OCI-LY7 (cell line): ENCODE measurements at regions not wholly inside any gene's neighbourhood (a gene's known extent, or its start where the extent isn't known, plus 50 kb on each side); places are given as distances from the start of the nearest gene placed in this dataset.

Source experiments
- BruUV-seq: library from RNA; stranded (reverse); fragments of 400-500 nt; replicated peaks from 2 replicates; lab custom pipeline; 2021; lab: Mats Ljungman, UMichigan
- CTCF ChIA-PET: fragments of 300-600 bp; sonication (Branson Sonifier 250); formaldehyde crosslinking; loops from one replicate; lab custom pipeline; 2022; ENCODE audit warnings: antibody characterized with exemption; ENCODE audit not compliant: unreplicated experiment; lab: Charles Lee
- POLR2A ChIA-PET: fragments of 300-600 bp; sonication (Branson Sonifier 250); formaldehyde crosslinking; loops from one replicate; lab custom pipeline; 2022; ENCODE audit warnings: antibody characterized with exemption; lab: Charles Lee
- DNase-seq: peaks from one replicate; pipeline ENCODE4 v3.0.0-alpha.2; 2015; ENCODE audit warnings: low spot score
- H2AFZ ChIP-seq: fragments of 200-600 bp; sonication (generic), shearing (Covaris generic); 2 replicates; pipeline ENCODE4 v1.6.1; 2014; ENCODE audit warnings: mild to moderate bottlenecking, antibody characterized with exemption, low read length, moderate library complexity
- H3K27ac ChIP-seq: fragments of 200-600 bp; sonication (generic); 2 replicates; pipeline ENCODE4 v1.5.1; 2014; ENCODE audit warnings: mixed run types, low read depth, mild to moderate bottlenecking, moderate library complexity, low read length, inconsistent platforms; ENCODE audit not compliant: poor library complexity, severe bottlenecking
- H3K36me3 ChIP-seq: fragments of 200-600 bp; sonication (generic); 2 replicates; pipeline ENCODE4 v1.6.1; 2014; ENCODE audit warnings: mild to moderate bottlenecking, antibody characterized with exemption, low read length, moderate library complexity, mixed read lengths; ENCODE audit not compliant: insufficient read depth
- H3K4me1 ChIP-seq: fragments of 200-600 bp; sonication (generic); 2 replicates; pipeline ENCODE4 v1.5.1; 2014; ENCODE audit warnings: mild to moderate bottlenecking, low read length; ENCODE audit not compliant: insufficient read depth, poor library complexity, severe bottlenecking
- H3K4me2 ChIP-seq: fragments of 200-600 bp; sonication (generic); 2 replicates; pipeline ENCODE4 v1.6.1; 2014; ENCODE audit warnings: mild to moderate bottlenecking, low read length
- H3K4me3 ChIP-seq: fragments of 200-600 bp; sonication (generic); 2 replicates; pipeline ENCODE4 v1.5.1; 2014; ENCODE audit warnings: mild to moderate bottlenecking, low read depth, low read length; ENCODE audit not compliant: poor library complexity, severe bottlenecking
- H3K79me2 ChIP-seq: fragments of 200-600 bp; sonication (generic); 2 replicates; pipeline ENCODE4 v1.6.1; 2016; ENCODE audit warnings: low read depth, mild to moderate bottlenecking, low read length, moderate library complexity, mixed read lengths; ENCODE audit not compliant: insufficient read depth
- H3K9me2 ChIP-seq: fragments of 200-600 bp; sonication (generic); 2 replicates; pipeline ENCODE4 v1.6.1; 2016; ENCODE audit warnings: mild to moderate bottlenecking, low read length, mixed read lengths; ENCODE audit not compliant: insufficient read depth
- H3K9me3 ChIP-seq: fragments of 200-600 bp; sonication (generic); 2 replicates; pipeline ENCODE4 v1.6.1; 2014; ENCODE audit warnings: mild to moderate bottlenecking, mixed run types, low read length, mixed read lengths
- H4K20me1 ChIP-seq: fragments of 200-600 bp; sonication (generic); 2 replicates; pipeline ENCODE4 v1.6.1; 2014; ENCODE audit warnings: mild to moderate bottlenecking, antibody characterized with exemption, low read length, moderate library complexity, mixed read lengths; ENCODE audit not compliant: insufficient read depth
- EZH2phosphoT487 ChIP-seq: fragments of 200-600 bp; sonication (generic); IDR thresholded peaks from 2 replicates; pipeline ENCODE4 v1.6.1; 2018; ENCODE audit warnings: low read depth, borderline replicate concordance, mild to moderate bottlenecking, mixed run types, antibody characterized with exemption, low read length, moderate library complexity, mixed read lengths
- intact Hi-C: fragments of 100-400 bp; cut with micrococcal nuclease; formaldehyde crosslinking; loops from one replicate; pipeline ENCODE4 v1.10.0; 2022; ENCODE audit not compliant: unreplicated experiment
- TF ChIP-seq, protein P1 (sequence below): fragments of 200-600 bp; sonication (generic); conservative IDR thresholded peaks from 2 replicates; pipeline ENCODE4 v1.5.1; 2014; ENCODE audit warnings: mild to moderate bottlenecking, antibody characterized with exemption, low read length, moderate library complexity, mixed read lengths

DNA sequence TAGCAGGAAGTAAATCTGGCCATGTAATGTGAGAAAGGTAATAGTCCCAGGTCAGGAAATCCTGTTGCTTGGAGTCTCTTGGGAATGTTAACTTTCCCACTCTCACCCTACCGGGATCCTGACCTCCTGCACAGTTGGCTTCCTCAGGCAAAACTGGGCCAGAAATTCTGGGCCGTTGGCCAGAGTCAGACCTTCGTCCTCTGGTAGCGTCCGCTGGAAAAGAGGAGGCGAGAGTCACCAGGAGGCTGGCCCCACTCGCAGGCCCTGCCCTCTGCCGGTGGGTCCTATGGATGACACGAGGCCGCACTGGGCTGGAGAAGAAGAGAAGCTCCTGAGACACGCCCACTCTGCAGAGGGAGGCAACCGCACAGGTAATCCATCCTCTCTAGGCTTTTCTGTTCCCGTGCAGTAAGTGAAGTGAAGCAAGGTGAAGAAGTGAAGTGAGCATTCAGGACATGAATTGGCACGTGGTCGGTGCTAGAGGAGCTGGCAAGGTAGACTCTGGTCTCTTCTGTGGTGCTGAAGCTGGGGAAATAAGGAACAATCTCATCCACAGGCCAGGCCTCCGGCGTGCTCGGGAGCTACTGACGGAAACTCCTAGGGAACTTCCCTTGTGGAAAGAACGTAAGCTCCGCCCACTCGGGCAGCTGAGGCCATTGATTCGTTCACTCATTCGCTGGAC lies 182.7 kb upstream of the GLI2 start:
- intact Hi-C loops, result no loop called here
- no TSS peak for BruUV-seq
- Histone ChIP-seq H2AFZ (no peak overlapping the region), H3K9me2 (no peaks in the 10 kb centered on the region), H3K79me2 (no peaks in the 10 kb centered on the region), H3K4me2 (no peak overlapping the region), H3K27ac (no peak overlapping the region), H4K20me1 (no peaks in the 10 kb centered on the region), H3K9me3 (no peaks in the 10 kb centered on the region), H3K4me1 (no peaks in the 10 kb centered on the region), H3K36me3 (no peaks in the 10 kb centered on the region), H3K4me3 (no peak overlapping the region)
- peak; percentile 2 for DNase-seq
- ChIA-PET CTCF (no interaction called here), POLR2A (no interaction called here)
- TF ChIP-seq, protein P1, sequence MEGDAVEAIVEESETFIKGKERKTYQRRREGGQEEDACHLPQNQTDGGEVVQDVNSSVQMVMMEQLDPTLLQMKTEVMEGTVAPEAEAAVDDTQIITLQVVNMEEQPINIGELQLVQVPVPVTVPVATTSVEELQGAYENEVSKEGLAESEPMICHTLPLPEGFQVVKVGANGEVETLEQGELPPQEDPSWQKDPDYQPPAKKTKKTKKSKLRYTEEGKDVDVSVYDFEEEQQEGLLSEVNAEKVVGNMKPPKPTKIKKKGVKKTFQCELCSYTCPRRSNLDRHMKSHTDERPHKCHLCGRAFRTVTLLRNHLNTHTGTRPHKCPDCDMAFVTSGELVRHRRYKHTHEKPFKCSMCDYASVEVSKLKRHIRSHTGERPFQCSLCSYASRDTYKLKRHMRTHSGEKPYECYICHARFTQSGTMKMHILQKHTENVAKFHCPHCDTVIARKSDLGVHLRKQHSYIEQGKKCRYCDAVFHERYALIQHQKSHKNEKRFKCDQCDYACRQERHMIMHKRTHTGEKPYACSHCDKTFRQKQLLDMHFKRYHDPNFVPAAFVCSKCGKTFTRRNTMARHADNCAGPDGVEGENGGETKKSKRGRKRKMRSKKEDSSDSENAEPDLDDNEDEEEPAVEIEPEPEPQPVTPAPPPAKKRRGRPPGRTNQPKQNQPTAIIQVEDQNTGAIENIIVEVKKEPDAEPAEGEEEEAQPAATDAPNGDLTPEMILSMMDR, result 0 out of 2 replicates have a peak, but pooled peaks have one; percentile 19
- no peak for TF ChIP-seq EZH2phosphoT487

DNA sequence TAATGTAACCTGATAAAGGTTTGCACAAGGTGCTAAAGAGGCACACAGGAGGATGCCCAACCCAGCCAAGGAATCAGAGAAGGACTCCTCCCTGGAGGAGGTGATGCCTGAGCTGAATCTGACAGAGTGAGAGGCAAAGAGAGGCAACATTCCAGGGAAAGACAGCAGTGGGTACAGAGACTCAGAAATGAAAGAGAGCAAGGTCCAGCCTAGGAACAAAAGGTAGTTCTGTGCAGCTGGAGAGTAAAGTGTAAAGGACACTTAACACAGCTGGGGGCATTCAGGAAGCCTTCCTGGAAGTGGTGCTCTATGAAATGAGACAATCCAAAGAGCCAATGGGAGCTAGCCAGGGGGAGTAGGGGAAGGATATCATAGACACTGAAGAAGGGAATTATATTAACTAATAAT lies 181.0 kb upstream of the GLI2 start:
- no peak overlapping the region for H3K4me2 ChIP-seq
- ChIA-PET CTCF (no interaction called here), POLR2A (no interaction called here)
- no peaks in the 10 kb centered on the region for H3K36me3 ChIP-seq
- no peak for DNase-seq
- TF ChIP-seq EZH2phosphoT487, result no peak
- TF ChIP-seq, protein P1, result no peak
- H3K4me3 ChIP-seq, result no peak overlapping the region
- H3K4me1 ChIP-seq, result no peaks in the 10 kb centered on the region
- no TSS peak for BruUV-seq
- no peak overlapping the region for H2AFZ ChIP-seq
- H4K20me1 ChIP-seq, result no peaks in the 10 kb centered on the region
- H3K79me2 ChIP-seq, result no peaks in the 10 kb centered on the region
- no peaks in the 10 kb centered on the region for H3K9me2 ChIP-seq
- H3K9me3 ChIP-seq, result no peaks in the 10 kb centered on the region
- H3K27ac ChIP-seq, result no peak overlapping the region
- intact Hi-C loops, result no loop called here

- no peaks in the 10 kb centered on the region for H3K36me3 ChIP-seq
- H4K20me1 ChIP-seq, result no peaks in the 10 kb centered on the region
- H3K4me1 ChIP-seq, result no peaks in the 10 kb centered on the region
- ChIA-PET CTCF (no interaction called here), POLR2A (no interaction called here)
- no TSS peak for BruUV-seq
- no peak for DNase-seq
- no peak overlapping the region for H2AFZ ChIP-seq
- intact Hi-C loops, result no loop called here
- TF ChIP-seq, protein P1, result no peak
- no peak for TF ChIP-seq EZH2phosphoT487
- no peaks in the 10 kb centered on the region for H3K79me2 ChIP-seq
- no peak overlapping the region for H3K27ac ChIP-seq
- H3K4me3 ChIP-seq, result no peak overlapping the region
- no peaks in the 10 kb centered on the region for H3K9me3 ChIP-seq
- H3K4me2 ChIP-seq, result no peak overlapping the region
- no peaks in the 10 kb centered on the region for H3K9me2 ChIP-seq
These were observed 180.6 kb upstream of the GLI2 start for GRCh38 chr2:120555092-120555491.
